ENCODE measurements at regions not wholly inside any gene's neighbourhood (a gene's known extent, or its start where the extent isn't known, plus 50 kb on each side); places are given as distances from the start of the nearest gene placed in this dataset.
"Not testable (repeated sequence)": the region's sequence is repeated elsewhere in the genome, so short reads cannot be mapped to it uniquely, and the experiment has no call there.

DNA sequence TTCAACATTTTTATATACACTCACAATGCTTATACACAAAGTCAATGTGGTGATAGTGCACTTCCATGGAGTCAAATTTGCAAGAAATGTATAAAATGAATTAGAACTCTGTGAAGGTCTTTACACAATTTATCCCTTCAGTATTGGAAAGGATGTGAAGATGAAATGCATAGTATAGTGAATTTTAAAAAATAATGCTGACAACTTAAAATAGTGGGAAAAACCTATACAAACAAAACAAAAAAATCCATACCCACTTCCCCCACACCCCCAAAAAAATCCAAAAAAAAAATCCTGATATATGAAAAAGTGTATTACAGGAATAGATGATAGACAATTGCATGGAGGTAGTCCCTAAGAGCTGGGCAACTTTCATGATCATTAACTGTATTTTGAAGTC lies 165.3 kb downstream of the HLX start:
- no peaks in the 10 kb centered on the region for H3K27me3 ChIP-seq
- no peak overlapping the region for H3K27ac ChIP-seq
- no peak overlapping the region for H3K4me3 ChIP-seq
- H3K4me1 ChIP-seq, result no peaks in the 10 kb centered on the region
- H3K9me3 ChIP-seq, result no peaks in the 10 kb centered on the region
- intact Hi-C loops (cut with DNase I; ENCODE audit: low total_unique reads), result no loop called here
- TF ChIP-seq, protein P1, sequence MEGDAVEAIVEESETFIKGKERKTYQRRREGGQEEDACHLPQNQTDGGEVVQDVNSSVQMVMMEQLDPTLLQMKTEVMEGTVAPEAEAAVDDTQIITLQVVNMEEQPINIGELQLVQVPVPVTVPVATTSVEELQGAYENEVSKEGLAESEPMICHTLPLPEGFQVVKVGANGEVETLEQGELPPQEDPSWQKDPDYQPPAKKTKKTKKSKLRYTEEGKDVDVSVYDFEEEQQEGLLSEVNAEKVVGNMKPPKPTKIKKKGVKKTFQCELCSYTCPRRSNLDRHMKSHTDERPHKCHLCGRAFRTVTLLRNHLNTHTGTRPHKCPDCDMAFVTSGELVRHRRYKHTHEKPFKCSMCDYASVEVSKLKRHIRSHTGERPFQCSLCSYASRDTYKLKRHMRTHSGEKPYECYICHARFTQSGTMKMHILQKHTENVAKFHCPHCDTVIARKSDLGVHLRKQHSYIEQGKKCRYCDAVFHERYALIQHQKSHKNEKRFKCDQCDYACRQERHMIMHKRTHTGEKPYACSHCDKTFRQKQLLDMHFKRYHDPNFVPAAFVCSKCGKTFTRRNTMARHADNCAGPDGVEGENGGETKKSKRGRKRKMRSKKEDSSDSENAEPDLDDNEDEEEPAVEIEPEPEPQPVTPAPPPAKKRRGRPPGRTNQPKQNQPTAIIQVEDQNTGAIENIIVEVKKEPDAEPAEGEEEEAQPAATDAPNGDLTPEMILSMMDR (IDR thresholded peaks at IDR 0.05), result no peak
- TF ChIP-seq POLR2A (IDR thresholded peaks at IDR 0.05), result no peak
- no peak for DNase-seq
- no peaks in the 10 kb centered on the region for H3K36me3 ChIP-seq (ENCODE audit: low read depth, missing control alignments)

DNA sequence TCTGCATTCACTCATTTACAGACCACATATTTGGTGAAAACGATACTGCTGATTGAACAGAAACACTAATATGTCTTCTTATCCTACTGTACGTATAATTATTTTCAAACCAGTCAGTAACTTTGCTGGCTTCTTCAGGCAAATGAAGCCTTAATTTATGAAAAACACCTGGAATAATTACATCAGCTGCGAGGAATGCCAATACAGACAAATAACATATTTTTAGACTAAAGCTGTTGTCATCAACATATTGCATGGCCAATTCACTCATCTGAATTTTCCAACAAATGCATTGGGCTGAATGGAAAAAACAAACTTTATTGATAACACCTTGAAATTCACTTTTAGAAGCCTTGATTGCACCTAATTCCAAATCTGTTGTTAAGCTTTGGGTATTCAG lies 165.9 kb downstream of the HLX start:
- WGBS, 2 donors, result 84 to 88% methylated on average over 3 of the region's 3 CpGs
- H3K36me3 ChIP-seq (ENCODE audit: low read depth, missing control alignments), result no peaks in the 10 kb centered on the region
- TF ChIP-seq, protein P1 (IDR thresholded peaks at IDR 0.05), result no peak
- no peak for TF ChIP-seq POLR2A (IDR thresholded peaks at IDR 0.05)
- H3K4me1 ChIP-seq, result no peaks in the 10 kb centered on the region
- intact Hi-C loops (cut with DNase I; ENCODE audit: low total_unique reads), result no loop called here
- no peaks in the 10 kb centered on the region for H3K9me3 ChIP-seq
- H3K27me3 ChIP-seq, result no peaks in the 10 kb centered on the region
- no peak for DNase-seq
- no peak overlapping the region for H3K4me3 ChIP-seq
- H3K27ac ChIP-seq, result no peak overlapping the region

DNA sequence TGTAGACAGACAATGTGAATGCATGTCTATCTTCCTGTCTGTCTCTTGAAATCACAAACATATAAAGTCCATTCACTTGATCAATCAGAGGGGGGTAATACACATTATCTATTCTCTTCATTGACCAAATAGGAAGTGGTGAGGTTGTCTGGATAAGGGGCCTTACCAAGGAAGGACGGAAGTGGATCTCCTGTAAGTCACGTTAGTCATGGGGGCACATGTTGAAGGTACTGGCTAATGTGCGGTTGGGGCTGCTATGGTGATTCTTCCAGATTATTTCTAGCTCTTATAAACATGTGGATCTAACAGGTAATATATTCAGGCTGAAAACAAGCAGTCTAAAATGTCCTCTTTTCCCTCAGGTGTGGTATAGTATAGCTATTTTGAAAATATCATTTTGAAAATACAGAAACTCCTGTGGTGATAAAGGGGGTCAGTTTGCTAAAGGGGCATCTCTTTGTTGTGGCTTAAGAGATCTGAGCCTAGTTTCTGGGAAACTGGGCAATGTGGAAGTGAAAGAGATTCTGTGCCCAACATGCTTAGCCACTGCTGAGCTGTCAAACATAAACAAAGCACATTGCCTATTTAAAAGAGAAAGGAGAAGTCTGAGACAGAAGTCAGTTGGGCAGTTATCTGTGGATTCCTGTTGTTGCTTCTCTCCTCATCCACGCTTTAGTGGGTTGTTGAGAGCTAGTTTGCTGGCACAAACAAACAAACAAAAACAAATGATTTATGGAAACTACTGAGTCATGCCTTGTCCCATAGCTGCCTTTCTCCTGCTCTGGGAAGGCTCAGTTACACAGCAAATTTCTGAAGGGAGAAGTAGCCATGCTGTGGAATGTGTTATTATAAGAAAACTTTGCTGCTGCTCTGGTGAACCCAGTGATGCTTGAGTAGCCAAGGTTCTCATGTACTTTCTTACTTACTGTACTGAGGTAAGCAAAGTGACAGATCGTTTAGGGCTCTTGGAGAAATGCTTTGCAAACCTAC lies 166.9 kb downstream of the HLX start:
- H3K4me3 ChIP-seq, result no peak overlapping the region
- TF ChIP-seq POLR2A (IDR thresholded peaks at IDR 0.05), result no peak
- TF ChIP-seq, protein P1 (IDR thresholded peaks at IDR 0.05), result no peak
- no peaks in the 10 kb centered on the region for H3K9me3 ChIP-seq
- no peaks in the 10 kb centered on the region for H3K4me1 ChIP-seq
- intact Hi-C loops (cut with DNase I; ENCODE audit: low total_unique reads), result no loop called here
- H3K27me3 ChIP-seq, result no peaks in the 10 kb centered on the region
- no peak for DNase-seq
- 84 to 90% methylated on average over 5 of the region's 5 CpGs for WGBS, 2 donors
- no peak overlapping the region for H3K27ac ChIP-seq
- no peaks in the 10 kb centered on the region for H3K36me3 ChIP-seq (ENCODE audit: low read depth, missing control alignments)

DNA sequence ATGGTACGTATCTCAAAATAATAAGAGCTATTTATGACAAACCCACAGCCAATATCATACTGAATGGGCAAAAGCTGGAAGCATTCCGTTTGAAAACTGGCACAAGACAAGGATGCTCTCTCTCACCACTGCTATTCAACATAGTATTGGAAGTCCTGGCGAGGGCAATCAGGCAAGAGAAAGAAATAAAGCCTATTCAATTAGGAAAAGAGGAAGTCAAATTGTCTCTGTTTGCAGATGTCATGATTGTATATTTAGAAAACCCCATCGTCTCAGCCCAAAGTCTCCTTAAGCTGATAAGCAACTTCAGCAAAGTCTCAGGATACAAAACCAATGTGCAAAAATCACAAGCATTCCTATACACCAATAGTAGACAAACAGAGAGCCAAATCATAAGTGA lies 172.1 kb downstream of the HLX start:
- H3K4me1 ChIP-seq; H3K4me3 ChIP-seq; H3K36me3 ChIP-seq (ENCODE audit: low read depth, missing control alignments); H3K27me3 ChIP-seq; H3K27ac ChIP-seq; H3K9me3 ChIP-seq; intact Hi-C loops (cut with DNase I; ENCODE audit: low total_unique reads); DNase-seq: not testable (repeated sequence)
- WGBS, 2 donors, result 81 to 88% methylated on average over 4 of the region's 4 CpGs

DNA sequence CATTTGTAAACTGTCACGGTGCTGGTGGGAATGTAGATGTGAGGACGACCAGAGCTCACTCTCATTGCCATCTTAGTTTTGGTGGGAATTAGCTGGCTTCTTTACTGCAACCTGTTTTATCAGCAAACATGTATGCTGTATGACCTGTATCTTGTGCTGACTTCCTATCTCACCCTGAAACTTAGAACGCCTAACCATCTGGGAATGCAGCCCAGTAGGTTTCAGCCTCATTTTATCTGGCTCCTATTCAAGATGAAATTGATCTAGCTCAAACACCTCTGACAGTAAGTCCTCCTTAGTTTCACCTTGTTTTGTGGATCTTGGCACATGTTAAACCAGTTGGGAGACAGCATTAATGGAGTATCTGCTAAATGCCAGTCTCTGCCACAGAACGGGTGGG lies 174.6 kb downstream of the HLX start:
- H3K27me3 ChIP-seq, result no peaks in the 10 kb centered on the region
- H3K27ac ChIP-seq, result no peak overlapping the region
- 63 to 71% methylated on average over 4 of the region's 4 CpGs for WGBS, 2 donors
- intact Hi-C loops (cut with DNase I; ENCODE audit: low total_unique reads), result no loop called here
- DNase-seq, result no peak
- H3K9me3 ChIP-seq, result no peaks in the 10 kb centered on the region
- no peak for TF ChIP-seq POLR2A (IDR thresholded peaks at IDR 0.05)
- TF ChIP-seq, protein P1 (IDR thresholded peaks at IDR 0.05), result no peak
- no peaks in the 10 kb centered on the region for H3K4me1 ChIP-seq
- H3K4me3 ChIP-seq, result no peak overlapping the region
- H3K36me3 ChIP-seq (ENCODE audit: low read depth, missing control alignments), result no peaks in the 10 kb centered on the region

All from testis (tissue), 2 donors.